ENCODE measurements at regions not wholly inside any gene's neighbourhood (a gene's known extent, or its start where the extent isn't known, plus 50 kb on each side); places are given as distances from the start of the nearest gene placed in this dataset.

DNA sequence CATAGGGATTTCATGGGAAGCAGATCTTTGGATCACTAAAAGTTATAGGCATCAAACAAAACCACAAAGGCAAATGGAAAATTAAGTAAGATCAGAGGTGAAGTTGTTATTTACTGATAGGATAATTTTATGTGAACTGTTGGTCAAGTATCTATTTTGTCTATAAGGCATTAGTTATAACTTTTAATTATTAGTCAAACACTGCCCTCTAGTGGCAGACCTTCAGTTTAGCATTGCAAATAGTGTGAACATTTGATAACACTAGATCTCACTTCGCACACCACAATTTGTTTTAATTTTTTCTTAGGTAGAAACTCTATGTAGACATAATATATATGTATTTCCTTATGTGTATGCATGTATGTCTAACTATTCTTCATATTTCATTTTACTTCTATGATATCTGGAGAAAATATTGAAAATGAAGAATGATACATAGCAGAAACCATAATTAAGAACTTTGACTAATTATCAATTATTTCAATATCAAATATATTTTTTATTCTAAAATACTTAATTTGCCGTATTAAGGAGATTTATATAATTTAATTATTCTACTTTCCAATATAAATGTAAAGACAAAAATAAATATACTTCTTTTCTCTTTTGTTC lies 214.5 kb upstream of the TACR3 start:
- TF ChIP-seq, protein P1, sequence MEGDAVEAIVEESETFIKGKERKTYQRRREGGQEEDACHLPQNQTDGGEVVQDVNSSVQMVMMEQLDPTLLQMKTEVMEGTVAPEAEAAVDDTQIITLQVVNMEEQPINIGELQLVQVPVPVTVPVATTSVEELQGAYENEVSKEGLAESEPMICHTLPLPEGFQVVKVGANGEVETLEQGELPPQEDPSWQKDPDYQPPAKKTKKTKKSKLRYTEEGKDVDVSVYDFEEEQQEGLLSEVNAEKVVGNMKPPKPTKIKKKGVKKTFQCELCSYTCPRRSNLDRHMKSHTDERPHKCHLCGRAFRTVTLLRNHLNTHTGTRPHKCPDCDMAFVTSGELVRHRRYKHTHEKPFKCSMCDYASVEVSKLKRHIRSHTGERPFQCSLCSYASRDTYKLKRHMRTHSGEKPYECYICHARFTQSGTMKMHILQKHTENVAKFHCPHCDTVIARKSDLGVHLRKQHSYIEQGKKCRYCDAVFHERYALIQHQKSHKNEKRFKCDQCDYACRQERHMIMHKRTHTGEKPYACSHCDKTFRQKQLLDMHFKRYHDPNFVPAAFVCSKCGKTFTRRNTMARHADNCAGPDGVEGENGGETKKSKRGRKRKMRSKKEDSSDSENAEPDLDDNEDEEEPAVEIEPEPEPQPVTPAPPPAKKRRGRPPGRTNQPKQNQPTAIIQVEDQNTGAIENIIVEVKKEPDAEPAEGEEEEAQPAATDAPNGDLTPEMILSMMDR (IDR thresholded peaks at IDR 0.05), result peak; percentile 93
- DNase-seq, result peak; percentile 49
- no peaks in the 10 kb centered on the region for H3K4me1 Mint-ChIP-seq (ENCODE audit: low read depth)
- H3K9me3 Mint-ChIP-seq, result no peaks in the 10 kb centered on the region; the same call in 1 of the 2 replicates
- H3K27me3 Mint-ChIP-seq (ENCODE audit: insufficient read depth), result no peaks in the 10 kb centered on the region
- no peak overlapping the region for H3K4me3 Mint-ChIP-seq
- H3K36me3 Mint-ChIP-seq (ENCODE audit: low read depth), result no peaks in the 10 kb centered on the region
- H3K27ac Mint-ChIP-seq, result no peak overlapping the region

DNA sequence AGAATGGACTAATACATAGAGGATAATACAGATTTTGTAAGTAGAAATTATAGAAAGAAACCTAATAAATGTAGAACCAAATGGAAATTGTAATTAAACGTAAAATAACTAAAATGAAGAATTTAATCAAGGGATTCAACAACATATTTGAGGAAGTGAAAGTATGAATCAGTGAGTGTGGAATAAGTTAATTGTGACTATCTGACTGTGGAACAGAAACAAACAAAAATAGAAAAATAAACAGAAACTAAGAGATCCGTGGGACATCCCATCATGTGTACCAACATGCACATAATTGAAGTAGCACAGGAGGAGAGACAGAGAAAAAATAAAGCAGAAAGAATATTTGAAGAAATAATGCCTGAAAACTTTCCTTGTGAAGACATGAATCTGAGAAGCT lies 208.6 kb upstream of the TACR3 start:
- DNase-seq, result no peak
- Mint-ChIP-seq H3K27me3 (ENCODE audit: insufficient read depth) (no peaks in the 10 kb centered on the region; the same call in 1 of the 2 replicates), H3K27ac (no peak overlapping the region), H3K4me1 (ENCODE audit: low read depth) (no peaks in the 10 kb centered on the region), H3K4me3 (no peak overlapping the region), H3K36me3 (ENCODE audit: low read depth) (no peaks in the 10 kb centered on the region), H3K9me3 (no peaks in the 10 kb centered on the region)
- TF ChIP-seq, protein P1 (IDR thresholded peaks at IDR 0.05), result no peak

DNA sequence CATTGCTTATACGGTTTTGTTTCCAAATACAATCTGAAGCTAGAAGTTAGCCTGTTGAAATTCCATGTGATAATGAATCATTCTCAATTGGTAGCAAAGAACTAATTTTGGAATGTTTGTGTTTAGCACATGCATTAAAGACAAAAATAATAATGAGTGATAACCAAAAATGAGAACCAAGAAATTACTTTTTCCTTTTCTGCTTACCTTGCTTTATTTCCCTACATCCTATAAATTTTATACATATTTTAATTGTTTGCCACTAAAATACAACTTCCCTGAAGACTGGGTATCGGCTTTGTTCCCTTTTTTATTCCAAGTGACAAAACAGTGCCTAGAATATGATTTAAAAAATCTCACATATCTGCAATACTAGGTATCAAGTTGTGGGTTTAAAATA lies 203.8 kb upstream of the TACR3 start:
- H3K4me3 Mint-ChIP-seq, result no peak overlapping the region
- H3K36me3 Mint-ChIP-seq (ENCODE audit: low read depth), result no peaks in the 10 kb centered on the region
- TF ChIP-seq, protein P1 (IDR thresholded peaks at IDR 0.05), result no peak
- H3K27me3 Mint-ChIP-seq (ENCODE audit: insufficient read depth), result no peaks in the 10 kb centered on the region; the same call in 1 of the 2 replicates
- H3K4me1 Mint-ChIP-seq (ENCODE audit: low read depth), result no peaks in the 10 kb centered on the region
- no peak for DNase-seq
- H3K27ac Mint-ChIP-seq, result no peak overlapping the region
- H3K9me3 Mint-ChIP-seq, result no peaks in the 10 kb centered on the region

DNA sequence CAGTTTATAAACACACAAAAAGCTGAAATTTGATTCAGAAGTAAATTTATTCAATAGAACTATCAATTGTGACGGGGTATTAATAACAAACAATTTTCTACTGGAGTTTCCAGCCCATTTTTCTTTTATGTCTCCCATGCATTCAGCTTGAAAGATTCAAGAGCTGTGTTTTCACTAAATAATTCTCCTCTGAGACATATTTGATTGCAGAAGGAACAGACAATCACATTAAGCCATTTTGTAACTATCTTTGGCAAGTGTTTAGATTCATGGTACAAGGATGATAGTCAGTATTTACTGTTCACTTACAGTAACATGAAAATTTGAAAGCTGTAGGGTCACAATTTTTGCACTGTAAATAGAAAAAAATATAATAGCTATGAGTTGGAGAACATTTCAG lies 198.4 kb upstream of the TACR3 start:
- Mint-ChIP-seq H3K36me3 (ENCODE audit: low read depth) (no peaks in the 10 kb centered on the region), H3K27ac (no peak overlapping the region), H3K27me3 (ENCODE audit: insufficient read depth) (no peaks in the 10 kb centered on the region; the same call in 1 of the 2 replicates), H3K4me1 (ENCODE audit: low read depth) (no peaks in the 10 kb centered on the region), H3K4me3 (no peak overlapping the region), H3K9me3 (no peaks in the 10 kb centered on the region)
- TF ChIP-seq, protein P1 (IDR thresholded peaks at IDR 0.05), result no peak
- DNase-seq, result no peak

DNA sequence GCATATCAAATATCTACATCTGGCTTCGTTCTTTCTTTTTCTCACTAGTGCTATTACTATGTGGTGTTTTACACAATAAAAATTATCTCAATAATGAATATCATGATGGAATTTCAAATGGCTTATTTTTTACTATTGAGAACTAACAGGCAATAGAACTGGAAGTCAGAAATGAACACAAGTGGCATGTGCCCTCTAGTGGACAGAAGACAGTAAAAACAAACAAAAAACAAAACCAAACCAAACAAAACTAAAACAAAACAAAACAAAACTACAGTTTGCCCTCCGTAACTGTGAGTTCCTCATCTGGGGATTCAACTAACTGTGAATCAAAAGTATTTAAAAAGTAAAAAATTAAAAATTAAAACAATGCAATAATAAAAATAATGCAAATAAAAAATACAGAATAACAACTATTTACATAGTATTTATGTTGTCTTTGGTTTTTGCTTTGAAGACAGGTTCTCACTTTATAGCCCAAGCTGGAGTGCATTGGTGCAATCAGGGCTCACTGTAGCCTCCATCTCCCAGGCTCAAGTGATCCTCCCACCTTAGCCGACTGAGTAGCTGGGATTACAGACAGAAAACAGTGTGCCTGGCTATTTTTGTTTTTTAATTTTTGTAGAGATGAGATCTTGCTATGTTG lies 195.6 kb upstream of the TACR3 start:
- Mint-ChIP-seq H3K36me3 (ENCODE audit: low read depth) (no peaks in the 10 kb centered on the region), H3K27ac (no peak overlapping the region), H3K27me3 (ENCODE audit: insufficient read depth) (no peaks in the 10 kb centered on the region; the same call in 1 of the 2 replicates), H3K9me3 (no peaks in the 10 kb centered on the region), H3K4me3 (no peak overlapping the region), H3K4me1 (ENCODE audit: low read depth) (no peaks in the 10 kb centered on the region)
- TF ChIP-seq, protein P1 (IDR thresholded peaks at IDR 0.05), result peak; percentile 89
- no peak for DNase-seq
